Keratinocyte (primary cell): ENCODE measurements at regions not wholly inside any gene's neighbourhood (a gene's known extent, or its start where the extent isn't known, plus 50 kb on each side); places are given as distances from the start of the nearest gene placed in this dataset.

Source experiments
- CTCF ChIP-seq, 3 experiments: IDR thresholded peaks in 1 of 3; conservative IDR thresholded peaks in 1 of 3; optimal IDR thresholded peaks in 1 of 3; 2 replicates in 2 of 3; 3 replicates in 1 of 3; pipeline versions ENCODE3 to v1.5.1; 2011; ENCODE audit warnings: low read length in 3 of 3, mild to moderate bottlenecking in 3 of 3, moderate library complexity in 2 of 3, control low read depth in 1 of 3, inconsistent platforms in 1 of 3; ENCODE audit not compliant: insufficient read depth in 2 of 3; ENCODE audit errors: extremely low read depth in 1 of 3
- EZH2 ChIP-seq: IDR thresholded peaks from one replicate; pipeline ENCODE4 v1.6.1; 2012; ENCODE audit warnings: inconsistent platforms, mild to moderate bottlenecking, low read length, moderate library complexity

GRCh38 chr1:177703888-177704446 lies 265.9 kb downstream of the SEC16B start:
- TF ChIP-seq CTCF (optimal IDR thresholded peaks at IDR 0.05 in 1 of 3, IDR thresholded peaks at IDR 0.05 in 1 of 3, conservative IDR thresholded peaks at IDR 0.05 in 1 of 3; ENCODE audit: extremely low read depth in 1 of 3, insufficient read depth in 2 of 3, low read length in 3 of 3) (no peak), EZH2 (no peak)
